ENCODE measurements at regions not wholly inside any gene's neighbourhood (a gene's known extent, or its start where the extent isn't known, plus 50 kb on each side); places are given as distances from the start of the nearest gene placed in this dataset.

- TF ChIP-seq ZBTB7A (IDR thresholded peaks at IDR 0.05; ENCODE audit: low read depth) (no peak), YY1 (IDR thresholded peaks at IDR 0.05; ENCODE audit: low read depth) (no peak), NFIC (IDR thresholded peaks at IDR 0.05) (no peak), RAD21 (IDR thresholded peaks at IDR 0.05; ENCODE audit: low read depth) (no peak), EP300 (IDR thresholded peaks at IDR 0.05; ENCODE audit: borderline replicate concordance) (no peak), CREB1 (IDR thresholded peaks at IDR 0.05; ENCODE audit: low read depth) (no peak)
Measured at GRCh38 chr5:86806206-86806605, 188.5 kb downstream of the COX7C start.

- TF ChIP-seq FOXM1 (IDR thresholded peaks at IDR 0.05; ENCODE audit: borderline replicate concordance, low read depth), result no peak
- no peak for TF ChIP-seq TEAD4 (IDR thresholded peaks at IDR 0.05)
- no peak for TF ChIP-seq EGR1 (IDR thresholded peaks at IDR 0.05)
- TF ChIP-seq MAX (IDR thresholded peaks at IDR 0.05), result no peak
- TF ChIP-seq USF1 (IDR thresholded peaks at IDR 0.05), result no peak
Measured at GRCh38 chr5:86807046-86808031, 189.6 kb downstream of the COX7C start.

GRCh38 chr5:86814315-86814714, 196.6 kb downstream of the COX7C start:
- no peak for TF ChIP-seq YY1 (IDR thresholded peaks at IDR 0.05; ENCODE audit: low read depth)
- TF ChIP-seq NFIC (IDR thresholded peaks at IDR 0.05), result no peak
- no peak for TF ChIP-seq TAF1 (IDR thresholded peaks at IDR 0.05; ENCODE audit: low read depth)

GRCh38 chr5:86814907-86815306, 197.2 kb downstream of the COX7C start:
- TF ChIP-seq TCF12 (IDR thresholded peaks at IDR 0.05; ENCODE audit: low read depth) (no peak), FOXM1 (IDR thresholded peaks at IDR 0.05; ENCODE audit: borderline replicate concordance, low read depth) (no peak), USF1 (IDR thresholded peaks at IDR 0.05) (no peak), RAD21 (IDR thresholded peaks at IDR 0.05; ENCODE audit: low read depth) (no peak), ZBTB7A (IDR thresholded peaks at IDR 0.05; ENCODE audit: low read depth) (no peak), YY1 (IDR thresholded peaks at IDR 0.05; ENCODE audit: low read depth) (no peak), EP300 (IDR thresholded peaks at IDR 0.05; ENCODE audit: borderline replicate concordance) (no peak), EGR1 (IDR thresholded peaks at IDR 0.05) (no peak), TAF1 (IDR thresholded peaks at IDR 0.05; ENCODE audit: low read depth) (no peak), CREB1 (IDR thresholded peaks at IDR 0.05; ENCODE audit: low read depth) (no peak), CEBPB (IDR thresholded peaks at IDR 0.05) (no peak), NFIC (IDR thresholded peaks at IDR 0.05) (no peak), MAX (IDR thresholded peaks at IDR 0.05) (no peak), REST (IDR thresholded peaks at IDR 0.05; ENCODE audit: low read depth) (no peak), TEAD4 (IDR thresholded peaks at IDR 0.05) (no peak)

GRCh38 chr5:86824637-86825036, 206.9 kb downstream of the COX7C start:
- no peak for TF ChIP-seq YY1 (IDR thresholded peaks at IDR 0.05; ENCODE audit: low read depth)
- TF ChIP-seq ZBTB7A (IDR thresholded peaks at IDR 0.05; ENCODE audit: low read depth), result no peak
- no peak for TF ChIP-seq EGR1 (IDR thresholded peaks at IDR 0.05)
- no peak for TF ChIP-seq TEAD4 (IDR thresholded peaks at IDR 0.05)
- TF ChIP-seq USF1 (IDR thresholded peaks at IDR 0.05), result no peak
- TF ChIP-seq NFIC (IDR thresholded peaks at IDR 0.05), result no peak
- TF ChIP-seq CREB1 (IDR thresholded peaks at IDR 0.05; ENCODE audit: low read depth), result no peak
- TF ChIP-seq EP300 (IDR thresholded peaks at IDR 0.05; ENCODE audit: borderline replicate concordance), result no peak
- TF ChIP-seq CEBPB (IDR thresholded peaks at IDR 0.05), result no peak
- TF ChIP-seq FOXM1 (IDR thresholded peaks at IDR 0.05; ENCODE audit: borderline replicate concordance, low read depth), result no peak
- no peak for TF ChIP-seq MAX (IDR thresholded peaks at IDR 0.05)
- no peak for TF ChIP-seq TCF12 (IDR thresholded peaks at IDR 0.05; ENCODE audit: low read depth)

- TF ChIP-seq USF1 (IDR thresholded peaks at IDR 0.05), result no peak
- no peak for TF ChIP-seq ZBTB7A (IDR thresholded peaks at IDR 0.05; ENCODE audit: low read depth)
- TF ChIP-seq FOXM1 (IDR thresholded peaks at IDR 0.05; ENCODE audit: borderline replicate concordance, low read depth), result no peak
- no peak for TF ChIP-seq MAX (IDR thresholded peaks at IDR 0.05)
- no peak for TF ChIP-seq TAF1 (IDR thresholded peaks at IDR 0.05; ENCODE audit: low read depth)
- no peak for TF ChIP-seq YY1 (IDR thresholded peaks at IDR 0.05; ENCODE audit: low read depth)
- no peak for TF ChIP-seq CREB1 (IDR thresholded peaks at IDR 0.05; ENCODE audit: low read depth)
- TF ChIP-seq RAD21 (IDR thresholded peaks at IDR 0.05; ENCODE audit: low read depth), result no peak
- no peak for TF ChIP-seq TEAD4 (IDR thresholded peaks at IDR 0.05)
- TF ChIP-seq CEBPB (IDR thresholded peaks at IDR 0.05), result no peak
- TF ChIP-seq EGR1 (IDR thresholded peaks at IDR 0.05), result no peak
- no peak for TF ChIP-seq EP300 (IDR thresholded peaks at IDR 0.05; ENCODE audit: borderline replicate concordance)
- TF ChIP-seq REST (IDR thresholded peaks at IDR 0.05; ENCODE audit: low read depth), result no peak
- no peak for TF ChIP-seq NFIC (IDR thresholded peaks at IDR 0.05)
- no peak for TF ChIP-seq TCF12 (IDR thresholded peaks at IDR 0.05; ENCODE audit: low read depth)
Measured at GRCh38 chr5:86831128-86831527, 213.4 kb downstream of the COX7C start.
